ENCODE measurements at regions not wholly inside any gene's neighbourhood (a gene's known extent, or its start where the extent isn't known, plus 50 kb on each side); places are given as distances from the start of the nearest gene placed in this dataset.

GRCh38 chr6:121961619-121962125, 437.8 kb upstream of the HSF2 start:
- no peaks in the 10 kb centered on the region for H3K4me1 ChIP-seq (ENCODE audit: control insufficient read depth, insufficient read depth, low read length)
- no peak overlapping the region for H3K9ac ChIP-seq (ENCODE audit: low read depth, low read length)
- H3K27me3 ChIP-seq (ENCODE audit: control insufficient read depth, insufficient read depth, low read length), result no peaks in the 10 kb centered on the region
- no peaks in the 10 kb centered on the region for H3K36me3 ChIP-seq (ENCODE audit: control insufficient read depth, insufficient read depth, low read length)
- H3K9me3 ChIP-seq (ENCODE audit: control insufficient read depth, insufficient read depth, low read length), result no peaks in the 10 kb centered on the region
- no peak overlapping the region for H3K4me3 ChIP-seq (ENCODE audit: low read depth, low read length)

DNA sequence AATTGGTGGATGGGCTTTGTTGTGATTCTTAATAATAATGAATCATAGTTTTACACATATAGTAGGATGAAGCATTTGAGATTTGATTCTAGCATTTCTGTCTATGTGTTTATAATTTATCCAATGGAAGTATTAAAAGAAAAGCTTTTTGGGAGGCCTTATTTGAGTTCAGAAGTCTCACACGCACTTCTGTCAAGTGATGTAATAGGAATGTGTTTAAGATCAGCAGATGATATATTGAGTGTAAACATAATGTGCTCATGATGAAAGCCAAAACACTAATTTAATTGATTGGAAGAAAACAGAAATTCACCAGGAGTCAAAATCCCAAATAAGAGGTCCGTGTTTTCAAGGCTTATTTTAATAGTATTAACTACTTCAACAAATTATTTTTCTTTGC, 435.6 kb upstream of the HSF2 start:
- Histone ChIP-seq H3K4me1 (ENCODE audit: control insufficient read depth, insufficient read depth, low read length) (no peaks in the 10 kb centered on the region), H3K4me3 (ENCODE audit: low read depth, low read length) (no peak overlapping the region), H3K27me3 (ENCODE audit: control insufficient read depth, insufficient read depth, low read length) (no peaks in the 10 kb centered on the region), H3K36me3 (ENCODE audit: control insufficient read depth, insufficient read depth, low read length) (no peaks in the 10 kb centered on the region), H3K9ac (ENCODE audit: low read depth, low read length) (no peak overlapping the region), H3K9me3 (ENCODE audit: control insufficient read depth, insufficient read depth, low read length) (no peaks in the 10 kb centered on the region)

- Histone ChIP-seq H3K4me3 (ENCODE audit: low read depth, low read length) (no peak overlapping the region), H3K4me1 (ENCODE audit: control insufficient read depth, insufficient read depth, low read length) (no peaks in the 10 kb centered on the region), H3K9me3 (ENCODE audit: control insufficient read depth, insufficient read depth, low read length) (no peaks in the 10 kb centered on the region), H3K9ac (ENCODE audit: low read depth, low read length) (no peak overlapping the region), H3K27me3 (ENCODE audit: control insufficient read depth, insufficient read depth, low read length) (no peaks in the 10 kb centered on the region), H3K36me3 (ENCODE audit: control insufficient read depth, insufficient read depth, low read length) (no peaks in the 10 kb centered on the region)
Measured at GRCh38 chr6:121965739-121966138, 433.7 kb upstream of the HSF2 start.

- Histone ChIP-seq H3K9ac (ENCODE audit: low read depth, low read length) (no peak overlapping the region), H3K4me1 (ENCODE audit: control insufficient read depth, insufficient read depth, low read length) (no peaks in the 10 kb centered on the region), H3K27me3 (ENCODE audit: control insufficient read depth, insufficient read depth, low read length) (no peaks in the 10 kb centered on the region), H3K4me3 (ENCODE audit: low read depth, low read length) (no peak overlapping the region), H3K36me3 (ENCODE audit: control insufficient read depth, insufficient read depth, low read length) (no peaks in the 10 kb centered on the region), H3K9me3 (ENCODE audit: control insufficient read depth, insufficient read depth, low read length) (no peaks in the 10 kb centered on the region)
Measured at GRCh38 chr6:121967631-121968030, 431.8 kb upstream of the HSF2 start.

DNA sequence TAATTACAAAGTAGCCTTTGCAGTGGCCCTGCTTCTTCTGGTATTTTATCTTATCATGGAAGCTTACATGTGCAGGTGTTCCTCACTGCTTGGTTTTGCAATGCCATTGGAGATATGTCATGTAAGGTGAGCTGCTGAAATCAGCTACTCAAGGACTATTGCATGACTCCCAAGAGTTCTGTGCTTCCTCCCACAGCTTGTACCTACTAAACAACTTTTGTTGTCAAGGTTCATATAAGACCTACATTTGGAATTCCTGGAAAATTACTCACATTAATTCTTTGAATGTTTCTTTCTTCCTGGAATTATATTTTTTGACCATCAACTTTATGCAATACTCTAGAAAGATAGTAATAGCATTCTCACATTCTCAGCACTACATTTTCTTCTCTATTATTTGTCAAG, 427.5 kb upstream of the HSF2 start:
- Histone ChIP-seq H3K27me3 (ENCODE audit: control insufficient read depth, insufficient read depth, low read length) (no peaks in the 10 kb centered on the region), H3K9me3 (ENCODE audit: control insufficient read depth, insufficient read depth, low read length) (no peaks in the 10 kb centered on the region), H3K9ac (ENCODE audit: low read depth, low read length) (no peak overlapping the region), H3K36me3 (ENCODE audit: control insufficient read depth, insufficient read depth, low read length) (no peaks in the 10 kb centered on the region), H3K4me3 (ENCODE audit: low read depth, low read length) (no peak overlapping the region), H3K4me1 (ENCODE audit: control insufficient read depth, insufficient read depth, low read length) (no peaks in the 10 kb centered on the region)

DNA sequence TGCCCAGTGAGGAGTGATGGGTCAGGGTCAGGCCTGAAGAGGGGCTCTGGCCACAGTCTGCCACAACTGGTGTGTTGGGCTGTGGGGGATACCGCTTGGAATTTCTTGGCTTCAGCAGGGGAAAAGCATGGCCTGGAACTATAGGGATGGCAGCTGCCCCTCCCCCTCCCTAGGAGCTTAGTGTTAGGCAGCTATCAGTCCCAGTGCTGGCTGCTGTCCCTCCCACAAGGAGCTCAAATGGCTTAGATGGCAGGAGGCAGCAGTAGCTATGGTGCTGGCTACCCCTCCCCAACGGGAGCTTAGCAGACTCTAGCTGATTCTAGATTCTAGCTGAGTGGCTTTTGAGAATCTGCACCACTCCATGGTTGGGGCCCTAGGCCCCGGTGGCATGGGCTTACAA, 414.5 kb upstream of the HSF2 start:
- H3K4me3 ChIP-seq (ENCODE audit: low read depth, low read length), result no peak overlapping the region
- H3K36me3 ChIP-seq (ENCODE audit: control insufficient read depth, insufficient read depth, low read length), result no peaks in the 10 kb centered on the region
- H3K9me3 ChIP-seq (ENCODE audit: control insufficient read depth, insufficient read depth, low read length), result no peaks in the 10 kb centered on the region
- no peak overlapping the region for H3K9ac ChIP-seq (ENCODE audit: low read depth, low read length)
- H3K4me1 ChIP-seq (ENCODE audit: control insufficient read depth, insufficient read depth, low read length), result no peaks in the 10 kb centered on the region
- no peaks in the 10 kb centered on the region for H3K27me3 ChIP-seq (ENCODE audit: control insufficient read depth, insufficient read depth, low read length)

GRCh38 chr6:121993362-121993761, 406.1 kb upstream of the HSF2 start:
- Histone ChIP-seq H3K36me3 (ENCODE audit: control insufficient read depth, insufficient read depth, low read length) (no peaks in the 10 kb centered on the region), H3K4me3 (ENCODE audit: low read depth, low read length) (no peak overlapping the region), H3K9me3 (ENCODE audit: control insufficient read depth, insufficient read depth, low read length) (no peaks in the 10 kb centered on the region), H3K4me1 (ENCODE audit: control insufficient read depth, insufficient read depth, low read length) (no peaks in the 10 kb centered on the region), H3K9ac (ENCODE audit: low read depth, low read length) (no peak overlapping the region), H3K27me3 (ENCODE audit: control insufficient read depth, insufficient read depth, low read length) (no peaks in the 10 kb centered on the region)

GRCh38 chr6:121994919-121995318, 404.5 kb upstream of the HSF2 start:
- no peaks in the 10 kb centered on the region for H3K27me3 ChIP-seq (ENCODE audit: control insufficient read depth, insufficient read depth, low read length)
- H3K9ac ChIP-seq (ENCODE audit: low read depth, low read length), result no peak overlapping the region
- H3K36me3 ChIP-seq (ENCODE audit: control insufficient read depth, insufficient read depth, low read length), result no peaks in the 10 kb centered on the region
- peaks cover 9% of the 10 kb centered on the region for H3K4me1 ChIP-seq (ENCODE audit: control insufficient read depth, insufficient read depth, low read length)
- no peaks in the 10 kb centered on the region for H3K9me3 ChIP-seq (ENCODE audit: control insufficient read depth, insufficient read depth, low read length)
- no peak overlapping the region for H3K4me3 ChIP-seq (ENCODE audit: low read depth, low read length)

GRCh38 chr6:121998631-121999030, 400.8 kb upstream of the HSF2 start:
- no peak overlapping the region for H3K4me3 ChIP-seq (ENCODE audit: low read depth, low read length)
- H3K27me3 ChIP-seq (ENCODE audit: control insufficient read depth, insufficient read depth, low read length), result no peaks in the 10 kb centered on the region
- H3K36me3 ChIP-seq (ENCODE audit: control insufficient read depth, insufficient read depth, low read length), result no peaks in the 10 kb centered on the region
- no peaks in the 10 kb centered on the region for H3K9me3 ChIP-seq (ENCODE audit: control insufficient read depth, insufficient read depth, low read length)
- H3K4me1 ChIP-seq (ENCODE audit: control insufficient read depth, insufficient read depth, low read length), result peaks cover 12% of the 10 kb centered on the region
- no peak overlapping the region for H3K9ac ChIP-seq (ENCODE audit: low read depth, low read length)

DNA sequence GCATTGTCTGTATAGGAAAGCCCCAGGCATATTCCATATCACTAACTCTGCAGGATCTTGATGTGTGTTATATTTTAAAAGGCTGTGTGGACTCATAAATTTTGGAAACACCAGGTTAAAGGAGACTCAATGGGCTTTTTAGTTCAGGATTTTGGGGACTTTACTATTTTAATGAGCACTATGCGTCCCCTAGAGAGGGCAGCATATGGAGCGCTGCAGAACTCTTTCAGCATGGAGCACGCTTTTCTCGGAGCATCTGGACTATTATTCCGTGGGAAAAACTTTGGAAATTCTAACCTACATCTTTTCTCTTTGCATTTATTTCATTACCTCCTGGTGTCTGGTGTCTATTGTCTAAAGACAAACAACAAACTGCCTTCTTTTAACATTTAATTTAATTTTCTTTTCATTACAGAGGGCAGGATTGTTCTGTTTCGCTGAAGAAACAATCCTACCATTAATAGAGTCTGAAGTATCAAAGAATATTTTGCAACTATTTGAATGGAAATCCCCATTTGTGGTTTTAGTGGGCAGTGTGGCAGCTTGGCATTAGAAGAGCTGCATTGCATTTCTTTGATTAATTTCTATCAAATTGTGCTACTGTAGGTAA, 399.9 kb upstream of the HSF2 start:
- no peaks in the 10 kb centered on the region for H3K36me3 ChIP-seq (ENCODE audit: control insufficient read depth, insufficient read depth, low read length)
- H3K4me1 ChIP-seq (ENCODE audit: control insufficient read depth, insufficient read depth, low read length), result peaks cover 12% of the 10 kb centered on the region
- H3K9me3 ChIP-seq (ENCODE audit: control insufficient read depth, insufficient read depth, low read length), result no peaks in the 10 kb centered on the region
- H3K9ac ChIP-seq (ENCODE audit: low read depth, low read length), result no peak overlapping the region
- H3K27me3 ChIP-seq (ENCODE audit: control insufficient read depth, insufficient read depth, low read length), result no peaks in the 10 kb centered on the region
- H3K4me3 ChIP-seq (ENCODE audit: low read depth, low read length), result no peak overlapping the region

GRCh38 chr6:122005661-122006060, 393.8 kb upstream of the HSF2 start:
- H3K27me3 ChIP-seq (ENCODE audit: control insufficient read depth, insufficient read depth, low read length), result no peaks in the 10 kb centered on the region

DNA sequence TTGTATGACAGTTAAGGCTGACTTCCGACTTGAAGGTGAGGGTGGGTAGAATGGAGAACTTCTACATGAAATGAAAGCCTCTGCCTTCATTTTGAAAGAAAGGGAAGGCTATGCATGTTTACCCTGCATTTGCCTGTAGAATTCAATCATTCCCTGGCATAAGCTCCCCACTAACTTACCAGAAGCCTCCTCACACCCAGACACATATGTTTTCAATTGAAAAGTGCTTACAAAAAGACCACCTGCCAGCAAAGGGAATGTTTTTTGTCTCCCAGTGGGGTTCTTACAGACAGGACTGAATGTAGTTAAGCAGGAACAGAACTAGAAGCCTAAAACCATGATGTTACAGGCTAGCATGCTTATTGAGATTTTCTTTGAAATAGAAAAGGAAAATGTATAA, 392.1 kb upstream of the HSF2 start:
- Histone ChIP-seq H3K9me3 (ENCODE audit: control insufficient read depth, insufficient read depth, low read length) (no peaks in the 10 kb centered on the region), H3K36me3 (ENCODE audit: control insufficient read depth, insufficient read depth, low read length) (no peaks in the 10 kb centered on the region), H3K27me3 (ENCODE audit: control insufficient read depth, insufficient read depth, low read length) (no peaks in the 10 kb centered on the region), H3K4me3 (ENCODE audit: low read depth, low read length) (no peak overlapping the region), H3K4me1 (ENCODE audit: control insufficient read depth, insufficient read depth, low read length) (peaks cover 26% of the 10 kb centered on the region), H3K9ac (ENCODE audit: low read depth, low read length) (no peak overlapping the region)

More at GRCh38 chr6:122005661-122006060, 393.8 kb upstream of the HSF2 start:
- H3K36me3 ChIP-seq (ENCODE audit: control insufficient read depth, insufficient read depth, low read length), result no peaks in the 10 kb centered on the region
- H3K9me3 ChIP-seq (ENCODE audit: control insufficient read depth, insufficient read depth, low read length), result no peaks in the 10 kb centered on the region
- no peak overlapping the region for H3K4me3 ChIP-seq (ENCODE audit: low read depth, low read length)
- H3K9ac ChIP-seq (ENCODE audit: low read depth, low read length), result no peak overlapping the region
- peaks cover 26% of the 10 kb centered on the region for H3K4me1 ChIP-seq (ENCODE audit: control insufficient read depth, insufficient read depth, low read length)
